K562 (cell line): ENCODE measurements at regions not wholly inside any gene's neighbourhood (a gene's known extent, or its start where the extent isn't known, plus 50 kb on each side); places are given as distances from the start of the nearest gene placed in this dataset.

Experiments
- BRF1 ChIP-seq: IDR thresholded peaks from 3 replicates; pipeline ENCODE4 v1.6.1; 2011; ENCODE audit warnings: borderline replicate concordance, mild to moderate bottlenecking; ENCODE audit not compliant: insufficient read length; ENCODE audit errors: extremely low read depth
- CREB1 ChIP-seq, 2 experiments: sonication (generic) in 1 of 2; formaldehyde crosslinking in 1 of 2; IDR thresholded peaks; 2 replicates each; pipeline versions ENCODE4 v1.6.1 to v1.8.0; 2012 to 2022; ENCODE audit warnings: inconsistent platforms in 1 of 2, mild to moderate bottlenecking in 1 of 2, missing genetic modification reagents in 1 of 2, moderate library complexity in 1 of 2
- EP400 ChIP-seq: fragments of 450-650 bp; IDR thresholded peaks from 2 replicates; pipeline ENCODE4 v1.6.1; 2017; ENCODE audit warnings: antibody characterized with exemption, mild to moderate bottlenecking, moderate library complexity
- HDAC6 ChIP-seq: IDR thresholded peaks from 2 replicates; pipeline ENCODE4 v1.6.1; 2012; ENCODE audit warnings: low read depth, mild to moderate bottlenecking, control low read depth, inconsistent platforms, low read length, moderate library complexity
- IRF2 ChIP-seq: sonication (generic); formaldehyde crosslinking; IDR thresholded peaks from 2 replicates; pipeline ENCODE4 v1.8.1; 2022; ENCODE audit warnings: mild to moderate bottlenecking, missing genetic modification reagents
- JUN ChIP-seq, 2 experiments: sonication (generic) in 1 of 2; formaldehyde crosslinking in 1 of 2; IDR thresholded peaks; 2 replicates each; pipeline versions ENCODE4 v1.6.1 to v1.8.0; 2012 to 2022; ENCODE audit warnings: borderline replicate concordance in 2 of 2, mild to moderate bottlenecking in 2 of 2, improper control_type of control experiment in 1 of 2, low read depth in 1 of 2, low read length in 1 of 2, missing genetic modification reagents in 1 of 2
- POLR2AphosphoS5 ChIP-seq: IDR thresholded peaks from 2 replicates; pipeline ENCODE4 v1.6.1; 2011; ENCODE audit warnings: mild to moderate bottlenecking, low read depth, low read length, moderate library complexity; ENCODE audit not compliant: control insufficient read depth, insufficient read depth
- SNAPC5 ChIP-seq: fragments of 250-450 bp; sonication (Bioruptor Pico); IDR thresholded peaks from 2 replicates; pipeline ENCODE4 v1.8.0; 2021; ENCODE audit warnings: moderate library complexity, mild to moderate bottlenecking, inconsistent platforms
- SP1 ChIP-seq: sonication (generic); formaldehyde crosslinking; IDR thresholded peaks from 2 replicates; pipeline ENCODE4 v1.8.1; 2022; ENCODE audit warnings: mild to moderate bottlenecking, missing genetic modification reagents
- TCF7 ChIP-seq: sonication (generic); IDR thresholded peaks from 2 replicates; pipeline ENCODE4 v1.6.1; 2016; ENCODE audit warnings: antibody characterized with exemption, borderline replicate concordance
- USF2 ChIP-seq: sonication (generic); formaldehyde crosslinking; IDR thresholded peaks from 2 replicates; pipeline ENCODE4 v1.5.0; 2020; ENCODE audit warnings: missing genetic modification reagents
- ZBTB49 ChIP-seq: sonication (generic); formaldehyde crosslinking; IDR thresholded peaks from 2 replicates; pipeline ENCODE4 v1.8.0; 2022; ENCODE audit warnings: missing genetic modification reagents, mild to moderate bottlenecking, borderline replicate concordance
- ZNF512 ChIP-seq: IDR thresholded peaks from 2 replicates; pipeline ENCODE4 v1.6.1; 2016; ENCODE audit warnings: missing genetic modification characterization, missing compliant biosample characterization

- TF ChIP-seq POLR2AphosphoS5: no peak
- TF ChIP-seq TCF7: no peak
- TF ChIP-seq USF2: no peak
- no peak for TF ChIP-seq SP1 (CRISPR knock-in tag)
- no peak for TF ChIP-seq EP400
- TF ChIP-seq SNAPC5 (CRISPR knock-in tag): no peak
- TF ChIP-seq BRF1: no peak
- no peak for TF ChIP-seq JUN (IDR thresholded peaks at IDR 0.05; ENCODE audit: borderline replicate concordance, low read depth, low read length)
- no peak for TF ChIP-seq JUN (CRISPR knock-in tag; IDR thresholded peaks at IDR 0.05; ENCODE audit: borderline replicate concordance)
- TF ChIP-seq HDAC6: no peak
- no peak for TF ChIP-seq CREB1 (IDR thresholded peaks at IDR 0.05)
- TF ChIP-seq CREB1 (CRISPR knock-in tag; IDR thresholded peaks at IDR 0.05): no peak
- no peak for TF ChIP-seq ZBTB49 (CRISPR knock-in tag)
- no peak for TF ChIP-seq ZNF512 (tag)
- TF ChIP-seq IRF2: no peak
Observed at GRCh38 chr10:61000769-61001730, 57.1 kb upstream of the RHOBTB1 start.
